ENCODE measurements at regions not wholly inside any gene's neighbourhood (a gene's known extent, or its start where the extent isn't known, plus 50 kb on each side); places are given as distances from the start of the nearest gene placed in this dataset.
"Not testable (repeated sequence)": the region's sequence is repeated elsewhere in the genome, so short reads cannot be mapped to it uniquely, and the experiment has no call there.

DNA sequence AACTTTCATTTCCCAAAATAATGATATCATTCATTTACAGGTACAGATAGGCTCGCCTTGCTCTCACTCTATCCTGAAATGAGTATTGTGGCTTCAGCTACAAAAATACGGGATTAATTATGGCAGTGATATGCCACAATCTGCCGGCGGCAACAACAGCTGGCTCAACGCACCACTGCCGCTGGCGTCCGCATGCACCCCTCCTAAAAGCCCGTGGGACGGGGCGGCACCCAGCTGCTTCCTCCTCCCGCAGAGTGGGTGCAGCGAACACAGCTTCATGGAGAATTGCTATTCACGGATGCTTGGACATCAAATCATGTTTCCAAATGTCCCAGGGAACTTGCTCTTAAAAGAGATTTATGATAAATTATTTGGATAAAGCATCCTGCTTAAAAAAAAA, 266.8 kb downstream of the TEX29 start:
- no peak overlapping the region for H3K9ac ChIP-seq (ENCODE audit: low read depth, low read length, poor library complexity, severe bottlenecking)
- H3K4me1 ChIP-seq (ENCODE audit: insufficient read depth, low read length, poor library complexity, severe bottlenecking): no peaks in the 10 kb centered on the region
- no peak overlapping the region for H3K4me3 ChIP-seq (ENCODE audit: low read length, poor library complexity, severe bottlenecking)
- H3K79me2 ChIP-seq (ENCODE audit: insufficient read depth, low read length): no peaks in the 10 kb centered on the region
- H3K27me3 ChIP-seq (ENCODE audit: insufficient read depth, low read length, poor library complexity, severe bottlenecking): no peaks in the 10 kb centered on the region
- no peaks in the 10 kb centered on the region for H4K20me1 ChIP-seq (ENCODE audit: insufficient read depth, low read length, poor library complexity, severe bottlenecking)
- no peak overlapping the region for H3K4me2 ChIP-seq (ENCODE audit: low read depth, low read length, poor library complexity, severe bottlenecking)
- H3K9me3 ChIP-seq (ENCODE audit: insufficient read depth, low read depth, low read length): peaks cover 6% of the 10 kb centered on the region; the same call in 1 of the 2 replicates
- TF ChIP-seq CTCF (conservative IDR thresholded peaks at IDR 0.05; ENCODE audit: low read length) (no peak), EZH2phosphoT487 (IDR thresholded peaks at IDR 0.05; ENCODE audit: borderline replicate concordance) (no peak)
- H3K9me2 ChIP-seq (replicated peaks; ENCODE audit: low read depth, low read length): no peaks in the 10 kb centered on the region
- no peaks in the 10 kb centered on the region for H3K36me3 ChIP-seq (ENCODE audit: insufficient read depth, low read length)
- H2AFZ ChIP-seq (ENCODE audit: low read length): no peak overlapping the region
- no peaks in the 10 kb centered on the region for H3F3A ChIP-seq (ENCODE audit: low read depth)

GRCh38 chr13:111589321-111589720, 268.9 kb downstream of the TEX29 start:
- H2AFZ ChIP-seq (ENCODE audit: low read length): no peak overlapping the region
- H4K20me1 ChIP-seq (ENCODE audit: insufficient read depth, low read length, poor library complexity, severe bottlenecking): no peaks in the 10 kb centered on the region
- H3K4me1 ChIP-seq (ENCODE audit: insufficient read depth, low read length, poor library complexity, severe bottlenecking): no peaks in the 10 kb centered on the region
- H3F3A ChIP-seq (ENCODE audit: low read depth): no peaks in the 10 kb centered on the region
- no peaks in the 10 kb centered on the region for H3K27me3 ChIP-seq (ENCODE audit: insufficient read depth, low read length, poor library complexity, severe bottlenecking)
- H3K4me3 ChIP-seq (ENCODE audit: low read length, poor library complexity, severe bottlenecking): no peak overlapping the region
- H3K4me2 ChIP-seq (ENCODE audit: low read depth, low read length, poor library complexity, severe bottlenecking): no peak overlapping the region
- H3K36me3 ChIP-seq (ENCODE audit: insufficient read depth, low read length): no peaks in the 10 kb centered on the region
- H3K9ac ChIP-seq (ENCODE audit: low read depth, low read length, poor library complexity, severe bottlenecking): no peak overlapping the region
- peaks cover 6% of the 10 kb centered on the region; the same call in 1 of the 2 replicates for H3K9me3 ChIP-seq (ENCODE audit: insufficient read depth, low read depth, low read length)
- no peak for TF ChIP-seq EZH2phosphoT487 (IDR thresholded peaks at IDR 0.05; ENCODE audit: borderline replicate concordance)
- no peaks in the 10 kb centered on the region for H3K9me2 ChIP-seq (replicated peaks; ENCODE audit: low read depth, low read length)
- no peaks in the 10 kb centered on the region for H3K79me2 ChIP-seq (ENCODE audit: insufficient read depth, low read length)

- TF ChIP-seq EZH2phosphoT487 (IDR thresholded peaks at IDR 0.05; ENCODE audit: borderline replicate concordance): no peak
- no peak for TF ChIP-seq CTCF (conservative IDR thresholded peaks at IDR 0.05; ENCODE audit: low read length)
- H3K9ac ChIP-seq (ENCODE audit: low read depth, low read length, poor library complexity, severe bottlenecking): no peak overlapping the region
- H3K27me3 ChIP-seq (ENCODE audit: insufficient read depth, low read length, poor library complexity, severe bottlenecking): no peaks in the 10 kb centered on the region
Measured at GRCh38 chr13:111589992-111590391, 269.6 kb downstream of the TEX29 start.

GRCh38 chr13:111590796-111591195, 270.4 kb downstream of the TEX29 start:
- no peak overlapping the region for H2AFZ ChIP-seq (ENCODE audit: low read length)
- no peaks in the 10 kb centered on the region for H3F3A ChIP-seq (ENCODE audit: low read depth)
- no peaks in the 10 kb centered on the region for H3K4me1 ChIP-seq (ENCODE audit: insufficient read depth, low read length, poor library complexity, severe bottlenecking)
- H3K9me3 ChIP-seq (ENCODE audit: insufficient read depth, low read depth, low read length): peaks cover 2% of the 10 kb centered on the region; the same call in 1 of the 2 replicates
- no peak overlapping the region for H3K4me3 ChIP-seq (ENCODE audit: low read length, poor library complexity, severe bottlenecking)
- H3K9me2 ChIP-seq (replicated peaks; ENCODE audit: low read depth, low read length): no peaks in the 10 kb centered on the region
- no peak overlapping the region for H3K4me2 ChIP-seq (ENCODE audit: low read depth, low read length, poor library complexity, severe bottlenecking)
- no peaks in the 10 kb centered on the region for H3K27me3 ChIP-seq (ENCODE audit: insufficient read depth, low read length, poor library complexity, severe bottlenecking)
- H3K79me2 ChIP-seq (ENCODE audit: insufficient read depth, low read length): no peaks in the 10 kb centered on the region
- H4K20me1 ChIP-seq (ENCODE audit: insufficient read depth, low read length, poor library complexity, severe bottlenecking): no peaks in the 10 kb centered on the region
- no peaks in the 10 kb centered on the region for H3K36me3 ChIP-seq (ENCODE audit: insufficient read depth, low read length)
- no peak for TF ChIP-seq CTCF (conservative IDR thresholded peaks at IDR 0.05; ENCODE audit: low read length)
- H3K9ac ChIP-seq (ENCODE audit: low read depth, low read length, poor library complexity, severe bottlenecking): no peak overlapping the region

More at GRCh38 chr13:111589992-111590391, 269.6 kb downstream of the TEX29 start:
- Histone ChIP-seq H3K79me2 (ENCODE audit: insufficient read depth, low read length) (no peaks in the 10 kb centered on the region), H3K36me3 (ENCODE audit: insufficient read depth, low read length) (no peaks in the 10 kb centered on the region), H4K20me1 (ENCODE audit: insufficient read depth, low read length, poor library complexity, severe bottlenecking) (no peaks in the 10 kb centered on the region), H3F3A (ENCODE audit: low read depth) (no peaks in the 10 kb centered on the region), H3K9me2 (replicated peaks; ENCODE audit: low read depth, low read length) (no peaks in the 10 kb centered on the region), H2AFZ (ENCODE audit: low read length) (no peak overlapping the region), H3K4me1 (ENCODE audit: insufficient read depth, low read length, poor library complexity, severe bottlenecking) (no peaks in the 10 kb centered on the region), H3K4me3 (ENCODE audit: low read length, poor library complexity, severe bottlenecking) (no peak overlapping the region), H3K9me3 (ENCODE audit: insufficient read depth, low read depth, low read length) (peaks cover 6% of the 10 kb centered on the region; the same call in 1 of the 2 replicates), H3K4me2 (ENCODE audit: low read depth, low read length, poor library complexity, severe bottlenecking) (no peak overlapping the region)

- H4K20me1 ChIP-seq (ENCODE audit: insufficient read depth, low read length, poor library complexity, severe bottlenecking); H2AFZ ChIP-seq (ENCODE audit: low read length); H3K4me2 ChIP-seq (ENCODE audit: low read depth, low read length, poor library complexity, severe bottlenecking); H3K4me3 ChIP-seq (ENCODE audit: low read length, poor library complexity, severe bottlenecking); H3K4me1 ChIP-seq (ENCODE audit: insufficient read depth, low read length, poor library complexity, severe bottlenecking); H3K79me2 ChIP-seq (ENCODE audit: insufficient read depth, low read length); H3K9me3 ChIP-seq (ENCODE audit: insufficient read depth, low read depth, low read length); H3K36me3 ChIP-seq (ENCODE audit: insufficient read depth, low read length); H3K9me2 ChIP-seq (replicated peaks; ENCODE audit: low read depth, low read length); H3K27me3 ChIP-seq (ENCODE audit: insufficient read depth, low read length, poor library complexity, severe bottlenecking); H3K9ac ChIP-seq (ENCODE audit: low read depth, low read length, poor library complexity, severe bottlenecking); H3F3A ChIP-seq (ENCODE audit: low read depth): not testable (repeated sequence)
Measured at GRCh38 chr13:111593490-111593889, 273.0 kb downstream of the TEX29 start.

Measured in Loucy (cell line).